ENCODE measurements at regions not wholly inside any gene's neighbourhood (a gene's known extent, or its start where the extent isn't known, plus 50 kb on each side); places are given as distances from the start of the nearest gene placed in this dataset.

GRCh38 chr20:48309293-48309692 is 518.5 kb downstream of the PREX1 start:
- Mint-ChIP-seq H3K9me3 (peaks cover 5% of the 10 kb centered on the region; the same call in 1 of the 2 replicates), H3K27ac (no peak overlapping the region), H3K4me3 (no peak overlapping the region), H3K27me3 (ENCODE audit: low read depth) (peaks cover 3% of the 10 kb centered on the region; the same call in 1 of the 2 replicates), H3K4me1 (peaks cover 25% of the 10 kb centered on the region), H3K36me3 (no peaks in the 10 kb centered on the region)
- ChIA-PET POLR2A (no interaction called here), CTCF (interaction anchor here (0.8 kb wide), 1 partner anchor 21 kb away, joined by 3 read pairs; no protein-coding TSS in a partner anchor)
- DNase-seq (ENCODE audit: low spot score) (no peak), ATAC-seq (no peak)
- TF ChIP-seq RELA (CRISPR knock-in tag; IDR thresholded peaks at IDR 0.05; ENCODE audit: borderline replicate concordance), result no peak
- 0 out of 2 replicates have a peak, but pooled peaks have one; percentile 24 for TF ChIP-seq FOXP1 (CRISPR knock-in tag; IDR thresholded peaks at IDR 0.05; ENCODE audit: borderline replicate concordance)
- TF ChIP-seq GTF2I (CRISPR knock-in tag; conservative IDR thresholded peaks at IDR 0.05), result 0 out of 2 replicates have a peak, but pooled peaks have one; percentile 15

DNA sequence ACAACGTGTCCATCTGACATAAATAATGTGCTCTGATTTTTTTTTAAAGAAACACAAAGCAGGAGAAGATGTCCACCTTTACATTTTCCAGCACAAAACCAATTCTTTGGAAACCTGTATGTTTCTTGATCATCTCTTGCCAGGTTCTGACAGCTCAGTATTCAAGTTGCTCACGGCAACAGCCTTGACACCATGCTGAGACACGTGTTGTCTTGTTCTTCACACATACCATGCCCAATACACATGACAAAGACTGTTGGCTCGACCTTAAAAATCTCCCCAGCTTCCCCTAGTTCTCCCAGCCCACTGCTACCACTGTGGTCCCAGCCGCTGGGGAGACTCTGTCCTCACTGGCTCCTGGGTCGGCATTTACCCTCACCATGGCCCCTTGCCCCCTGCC is 518.9 kb downstream of the PREX1 start:
- CTCF ChIA-PET, result interaction anchor here (0.8 kb wide), 1 partner anchor 21 kb away, joined by 3 read pairs; no protein-coding TSS in a partner anchor
- H3K27ac Mint-ChIP-seq, result no peak overlapping the region
- H3K27me3 Mint-ChIP-seq (ENCODE audit: low read depth), result peaks cover 3% of the 10 kb centered on the region; the same call in 1 of the 2 replicates
- POLR2A ChIA-PET, result no interaction called here
- H3K4me3 Mint-ChIP-seq, result no peak overlapping the region
- peaks cover 23% of the 10 kb centered on the region for H3K4me1 Mint-ChIP-seq
- ATAC-seq (peak; percentile 72), DNase-seq (ENCODE audit: low spot score) (no peak)
- TF ChIP-seq NFE2L1 (CRISPR knock-in tag; IDR thresholded peaks at IDR 0.05) (no peak), MAX (CRISPR knock-in tag; IDR thresholded peaks at IDR 0.05) (no peak), CDX4 (CRISPR knock-in tag; IDR thresholded peaks at IDR 0.05; ENCODE audit: borderline replicate concordance) (no peak), IRF1 (CRISPR knock-in tag; IDR thresholded peaks at IDR 0.05) (no peak), NFATC4 (CRISPR knock-in tag; IDR thresholded peaks at IDR 0.05) (no peak), ZNF263 (CRISPR knock-in tag; IDR thresholded peaks at IDR 0.05; ENCODE audit: low read depth) (no peak), ZNF423 (CRISPR knock-in tag; IDR thresholded peaks at IDR 0.05) (no peak), ZBTB43 (CRISPR knock-in tag; IDR thresholded peaks at IDR 0.05) (no peak), ATF1 (CRISPR knock-in tag; IDR thresholded peaks at IDR 0.05) (no peak), CREB1 (CRISPR knock-in tag; IDR thresholded peaks at IDR 0.05) (no peak), OVOL2 (CRISPR knock-in tag; IDR thresholded peaks at IDR 0.05; ENCODE audit: borderline replicate concordance) (no peak), GTF2I (CRISPR knock-in tag; conservative IDR thresholded peaks at IDR 0.05) (no peak), ESRRA (CRISPR knock-in tag; IDR thresholded peaks at IDR 0.05; ENCODE audit: borderline replicate concordance) (no peak), ELF4 (CRISPR knock-in tag; IDR thresholded peaks at IDR 0.05; ENCODE audit: low read depth) (no peak), HMGA2 (CRISPR knock-in tag; IDR thresholded peaks at IDR 0.05) (no peak)
- TF ChIP-seq, protein P1, sequence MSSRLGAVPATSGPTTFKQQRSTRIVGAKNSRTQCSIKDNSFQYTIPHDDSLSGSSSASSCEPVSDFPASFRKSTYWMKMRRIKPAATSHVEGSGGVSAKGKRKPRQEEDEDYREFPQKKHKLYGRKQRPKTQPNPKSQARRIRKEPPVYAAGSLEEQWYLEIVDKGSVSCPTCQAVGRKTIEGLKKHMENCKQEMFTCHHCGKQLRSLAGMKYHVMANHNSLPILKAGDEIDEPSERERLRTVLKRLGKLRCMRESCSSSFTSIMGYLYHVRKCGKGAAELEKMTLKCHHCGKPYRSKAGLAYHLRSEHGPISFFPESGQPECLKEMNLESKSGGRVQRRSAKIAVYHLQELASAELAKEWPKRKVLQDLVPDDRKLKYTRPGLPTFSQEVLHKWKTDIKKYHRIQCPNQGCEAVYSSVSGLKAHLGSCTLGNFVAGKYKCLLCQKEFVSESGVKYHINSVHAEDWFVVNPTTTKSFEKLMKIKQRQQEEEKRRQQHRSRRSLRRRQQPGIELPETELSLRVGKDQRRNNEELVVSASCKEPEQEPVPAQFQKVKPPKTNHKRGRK (CRISPR knock-in tag; IDR thresholded peaks at IDR 0.05; ENCODE audit: borderline replicate concordance), result no peak
- H3K9me3 Mint-ChIP-seq, result peaks cover 5% of the 10 kb centered on the region; the same call in 1 of the 2 replicates
- no peaks in the 10 kb centered on the region for H3K36me3 Mint-ChIP-seq

- ChIA-PET CTCF (interaction anchor here (0.8 to 1.0 kb wide), 2 partner anchors 13 to 22 kb away, joined by 3 to 9 read pairs; no protein-coding TSS in a partner anchor), POLR2A (no interaction called here)
- TF ChIP-seq, protein P2, sequence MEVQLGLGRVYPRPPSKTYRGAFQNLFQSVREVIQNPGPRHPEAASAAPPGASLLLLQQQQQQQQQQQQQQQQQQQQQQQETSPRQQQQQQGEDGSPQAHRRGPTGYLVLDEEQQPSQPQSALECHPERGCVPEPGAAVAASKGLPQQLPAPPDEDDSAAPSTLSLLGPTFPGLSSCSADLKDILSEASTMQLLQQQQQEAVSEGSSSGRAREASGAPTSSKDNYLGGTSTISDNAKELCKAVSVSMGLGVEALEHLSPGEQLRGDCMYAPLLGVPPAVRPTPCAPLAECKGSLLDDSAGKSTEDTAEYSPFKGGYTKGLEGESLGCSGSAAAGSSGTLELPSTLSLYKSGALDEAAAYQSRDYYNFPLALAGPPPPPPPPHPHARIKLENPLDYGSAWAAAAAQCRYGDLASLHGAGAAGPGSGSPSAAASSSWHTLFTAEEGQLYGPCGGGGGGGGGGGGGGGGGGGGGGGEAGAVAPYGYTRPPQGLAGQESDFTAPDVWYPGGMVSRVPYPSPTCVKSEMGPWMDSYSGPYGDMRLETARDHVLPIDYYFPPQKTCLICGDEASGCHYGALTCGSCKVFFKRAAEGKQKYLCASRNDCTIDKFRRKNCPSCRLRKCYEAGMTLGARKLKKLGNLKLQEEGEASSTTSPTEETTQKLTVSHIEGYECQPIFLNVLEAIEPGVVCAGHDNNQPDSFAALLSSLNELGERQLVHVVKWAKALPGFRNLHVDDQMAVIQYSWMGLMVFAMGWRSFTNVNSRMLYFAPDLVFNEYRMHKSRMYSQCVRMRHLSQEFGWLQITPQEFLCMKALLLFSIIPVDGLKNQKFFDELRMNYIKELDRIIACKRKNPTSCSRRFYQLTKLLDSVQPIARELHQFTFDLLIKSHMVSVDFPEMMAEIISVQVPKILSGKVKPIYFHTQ (CRISPR knock-in tag; IDR thresholded peaks at IDR 0.05), result no peak
- no peak for TF ChIP-seq USF2 (CRISPR knock-in tag; IDR thresholded peaks at IDR 0.05)
- no peak for TF ChIP-seq CDX4 (CRISPR knock-in tag; IDR thresholded peaks at IDR 0.05; ENCODE audit: borderline replicate concordance)
- peaks cover 3% of the 10 kb centered on the region; the same call in 1 of the 2 replicates for H3K27me3 Mint-ChIP-seq (ENCODE audit: low read depth)
- H3K4me3 Mint-ChIP-seq, result no peak overlapping the region
- H3K36me3 Mint-ChIP-seq, result no peaks in the 10 kb centered on the region
- H3K9me3 Mint-ChIP-seq, result peaks cover 5% of the 10 kb centered on the region; the same call in 1 of the 2 replicates
- DNase-seq (ENCODE audit: low spot score) (no peak), ATAC-seq (no peak)
- H3K27ac Mint-ChIP-seq, result no peak overlapping the region
- H3K4me1 Mint-ChIP-seq, result peaks cover 23% of the 10 kb centered on the region
Observed at GRCh38 chr20:48308232-48308781, 519.5 kb downstream of the PREX1 start.
